HS-27A (cell line): ENCODE measurements at regions not wholly inside any gene's neighbourhood (a gene's known extent, or its start where the extent isn't known, plus 50 kb on each side); places are given as distances from the start of the nearest gene placed in this dataset.
"Not testable (repeated sequence)": the region's sequence is repeated elsewhere in the genome, so short reads cannot be mapped to it uniquely, and the experiment has no call there.

ENCODE experiments used
- DNase-seq: peaks from one replicate; pipeline ENCODE4 v3.0.0-alpha.2; 2012; ENCODE audit warnings: low read depth, missing footprints

DNA sequence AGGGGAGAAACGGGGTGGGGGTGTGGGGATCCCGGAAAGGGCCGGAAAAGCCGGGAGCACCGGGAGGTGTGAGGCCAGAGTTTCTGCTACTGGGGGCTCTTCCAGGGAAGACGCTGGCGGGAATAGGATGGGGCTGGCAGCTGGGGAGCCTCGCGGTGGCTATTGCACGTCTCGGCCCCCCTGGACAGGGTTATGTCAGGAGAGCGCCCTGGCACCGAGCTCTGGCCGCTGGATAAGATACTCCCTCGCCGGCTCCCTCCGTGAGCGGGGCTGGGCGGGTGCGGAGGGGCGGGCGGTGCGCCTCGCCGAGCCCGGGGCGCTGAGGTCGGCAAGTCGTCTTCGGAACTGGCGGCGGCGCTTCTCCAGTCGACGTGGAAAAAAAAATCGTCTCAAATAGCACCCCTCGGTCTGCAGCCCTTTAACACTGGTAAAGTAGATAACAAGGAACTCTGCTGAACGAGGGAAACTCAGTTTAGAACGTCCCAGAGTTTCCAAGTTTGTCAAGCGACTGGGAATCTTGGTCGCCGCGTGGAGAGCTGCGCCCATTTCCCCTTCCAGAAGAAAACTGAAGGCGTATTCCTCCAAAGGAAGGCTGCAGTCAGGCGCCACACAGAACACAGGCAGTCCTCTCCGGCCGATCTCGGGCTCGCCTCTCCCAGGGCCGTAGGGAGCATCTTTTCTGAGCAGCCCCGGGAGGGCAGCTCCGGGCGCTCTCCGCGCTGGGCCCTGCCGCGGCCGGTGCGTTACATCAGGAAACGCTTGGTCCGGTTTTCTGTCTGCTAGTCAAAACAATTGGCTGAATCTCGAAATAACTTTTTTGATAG is 115.1 kb downstream of the KCNRG start:
- no peak for DNase-seq

DNA sequence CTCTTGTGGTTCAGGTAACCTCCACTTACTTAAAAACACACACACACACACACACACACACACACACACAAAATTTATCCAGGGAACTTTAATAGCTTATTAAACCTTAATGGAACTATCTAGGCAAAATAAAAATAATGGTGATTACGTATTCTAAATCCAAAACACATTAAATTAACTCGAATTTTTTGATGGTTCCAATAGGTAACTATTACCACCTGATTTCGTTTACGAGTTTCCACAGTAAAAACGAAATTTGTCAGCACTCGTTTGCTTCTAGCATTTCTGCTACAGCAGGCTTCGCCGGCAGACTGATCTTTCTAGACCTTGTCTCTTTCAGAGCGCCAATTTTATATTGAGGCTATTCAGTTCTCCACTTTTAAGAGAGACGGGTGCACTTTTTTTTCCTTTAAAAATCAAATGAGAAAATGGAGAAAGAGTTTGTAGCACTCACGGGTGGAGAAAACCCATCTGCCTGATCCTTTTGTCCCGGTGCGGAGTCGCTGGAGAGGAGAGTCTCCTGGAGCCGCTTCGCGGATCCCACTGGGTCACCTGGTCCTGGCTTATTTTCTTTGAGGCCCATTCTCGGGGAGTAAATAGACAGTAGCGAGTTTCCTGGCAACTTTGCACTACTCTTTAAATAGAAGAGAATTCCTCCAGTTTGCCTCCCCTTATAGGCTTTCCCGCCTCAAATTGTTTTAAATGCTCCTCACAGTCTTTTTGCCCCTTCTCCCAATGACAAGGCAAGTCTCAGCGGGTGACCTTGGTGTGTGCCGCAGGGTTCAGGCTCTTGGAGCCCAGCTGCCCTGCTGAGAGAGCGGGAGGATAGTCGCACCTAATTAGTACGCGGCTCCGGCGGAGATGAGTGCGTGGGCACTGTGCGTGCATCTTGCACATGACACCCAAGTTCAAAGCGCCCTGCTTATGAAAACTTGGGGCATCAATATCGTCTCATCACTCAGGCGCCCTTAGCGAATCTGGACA is 117.0 kb downstream of the KCNRG start:
- DNase-seq = no peak

DNA sequence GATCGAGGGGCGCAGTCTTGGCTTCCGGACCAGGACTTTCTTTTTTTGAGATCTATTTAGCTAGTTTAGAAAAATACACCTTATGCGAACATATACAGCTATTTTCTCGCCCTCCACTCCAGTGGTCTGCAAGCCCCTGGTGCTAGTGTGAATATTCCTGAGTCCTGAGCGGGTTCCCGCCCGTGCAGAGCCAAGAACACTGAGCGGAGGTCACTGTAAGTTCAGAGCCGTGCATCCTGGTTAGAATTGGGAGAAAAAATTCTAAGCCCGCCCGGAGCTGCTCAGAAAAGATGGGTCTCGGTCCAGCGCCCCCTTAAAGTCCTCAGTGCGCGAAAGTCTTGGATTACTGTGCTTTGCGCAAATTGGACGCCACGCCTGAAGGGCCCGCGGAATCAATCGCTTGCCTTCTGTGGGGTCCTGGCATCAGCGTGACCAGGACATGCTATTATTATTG is 117.7 kb downstream of the KCNRG start:
- DNase-seq = no peak

DNA sequence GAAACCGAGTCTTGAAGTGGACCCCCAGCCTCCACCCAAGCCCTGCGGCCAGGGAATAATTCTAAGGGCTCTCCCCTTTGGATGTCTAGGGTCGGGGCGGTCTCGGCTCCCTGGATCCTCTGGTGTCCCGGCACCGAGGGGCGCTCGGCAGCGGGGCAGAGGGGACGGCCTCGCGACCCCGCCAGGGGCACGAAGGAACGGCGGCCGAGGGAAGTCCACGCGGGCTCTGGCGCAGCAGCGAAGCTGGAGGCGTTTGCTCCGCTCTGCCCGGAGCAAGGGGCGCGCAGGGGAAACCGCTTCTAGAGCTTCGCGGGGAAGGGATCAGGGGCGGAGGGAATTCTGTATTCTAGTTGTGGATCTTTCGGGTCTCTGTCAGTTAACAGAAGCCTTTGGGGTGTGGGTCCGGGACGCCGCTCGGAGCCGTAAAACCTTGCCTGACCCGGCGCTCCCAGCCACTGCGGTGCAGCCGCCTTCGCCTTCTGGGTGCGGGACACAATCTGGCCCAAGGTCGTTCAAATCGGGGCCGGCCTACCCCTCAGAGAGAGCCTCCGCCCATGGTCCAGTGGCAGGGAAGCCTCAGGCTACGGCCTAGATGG is 118.2 kb downstream of the KCNRG start:
- DNase-seq = no peak

DNA sequence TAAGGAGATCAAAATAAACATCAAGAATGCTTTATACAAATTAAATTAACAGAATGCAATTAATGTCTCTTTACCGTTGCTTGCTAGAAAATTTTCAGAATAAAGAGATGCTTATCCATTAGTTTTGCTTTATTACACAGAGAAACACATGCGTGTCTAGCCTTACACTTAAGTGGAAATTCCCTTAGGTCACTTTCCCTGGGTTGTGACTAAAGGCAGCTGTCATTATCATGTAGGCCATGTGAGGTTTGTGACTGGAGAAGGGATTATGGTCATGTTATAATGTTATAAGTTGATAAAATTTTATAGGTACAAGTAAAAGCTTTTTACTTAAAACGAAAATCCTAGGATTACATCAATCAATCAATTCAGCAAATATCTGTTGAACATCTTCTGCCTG is 121.0 kb downstream of the KCNRG start:
- no peak for DNase-seq

DNA sequence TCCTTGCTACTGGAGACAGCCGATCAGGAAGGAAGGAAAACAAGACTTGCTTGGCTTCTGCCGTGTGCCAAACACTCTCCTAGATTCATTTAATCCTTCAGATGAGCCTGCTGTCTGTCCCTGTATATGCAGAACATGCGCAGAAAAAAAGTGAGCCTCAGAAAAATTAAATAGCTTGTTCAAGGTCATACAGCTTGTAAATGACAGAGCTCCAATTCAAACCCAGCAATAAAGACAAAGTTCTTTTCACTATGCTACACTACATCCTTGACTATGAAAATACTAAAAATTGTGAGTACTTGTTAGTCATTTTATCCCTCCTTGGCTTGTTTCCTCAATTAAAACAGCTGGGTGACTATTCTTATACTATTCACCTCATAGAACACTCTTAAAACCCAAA is 121.4 kb downstream of the KCNRG start:
- no peak for DNase-seq

DNA sequence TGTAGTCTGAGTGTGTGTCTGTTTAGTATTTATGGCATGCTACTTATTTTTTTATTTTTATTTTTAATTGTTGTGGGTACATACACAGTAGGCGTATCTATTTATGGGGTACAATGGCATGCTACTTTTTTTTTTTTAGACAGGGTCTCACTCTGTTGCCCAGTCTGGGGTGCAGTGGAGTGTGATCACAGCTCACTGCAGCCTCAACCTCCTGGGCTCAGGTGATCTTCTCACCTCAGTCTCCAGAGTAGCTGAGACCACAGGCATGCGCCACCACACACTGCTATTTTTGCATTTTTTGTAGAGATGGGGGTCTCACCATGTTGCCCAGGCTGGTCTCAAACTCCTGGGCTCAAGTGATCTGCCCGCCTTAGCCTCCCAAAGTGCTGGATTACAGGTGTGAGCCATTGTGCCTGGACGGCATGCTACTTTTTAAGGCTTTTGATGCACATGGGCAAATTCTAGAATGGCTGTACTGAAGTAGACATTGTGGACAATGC is 124.2 kb downstream of the KCNRG start:
- DNase-seq = not testable (repeated sequence)

DNA sequence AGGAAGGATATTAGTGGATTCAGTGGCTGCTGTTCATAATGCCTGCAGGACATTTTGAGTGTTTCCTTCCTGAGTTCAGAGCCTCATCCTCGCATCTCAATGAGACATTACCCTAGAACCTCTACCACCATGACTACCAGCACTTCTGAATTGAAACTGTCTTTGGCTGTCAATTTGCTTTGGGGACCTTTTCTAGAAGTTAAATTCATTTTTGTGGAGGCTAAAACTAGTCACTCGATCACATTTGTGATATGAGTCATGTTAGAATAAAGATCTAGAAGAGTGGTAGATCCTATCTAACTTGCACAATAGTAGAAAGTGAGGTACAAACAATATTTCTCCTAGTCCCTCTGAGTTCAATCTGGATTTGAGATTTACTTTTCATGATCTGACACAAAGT is 124.9 kb downstream of the KCNRG start:
- no peak for DNase-seq

DNA sequence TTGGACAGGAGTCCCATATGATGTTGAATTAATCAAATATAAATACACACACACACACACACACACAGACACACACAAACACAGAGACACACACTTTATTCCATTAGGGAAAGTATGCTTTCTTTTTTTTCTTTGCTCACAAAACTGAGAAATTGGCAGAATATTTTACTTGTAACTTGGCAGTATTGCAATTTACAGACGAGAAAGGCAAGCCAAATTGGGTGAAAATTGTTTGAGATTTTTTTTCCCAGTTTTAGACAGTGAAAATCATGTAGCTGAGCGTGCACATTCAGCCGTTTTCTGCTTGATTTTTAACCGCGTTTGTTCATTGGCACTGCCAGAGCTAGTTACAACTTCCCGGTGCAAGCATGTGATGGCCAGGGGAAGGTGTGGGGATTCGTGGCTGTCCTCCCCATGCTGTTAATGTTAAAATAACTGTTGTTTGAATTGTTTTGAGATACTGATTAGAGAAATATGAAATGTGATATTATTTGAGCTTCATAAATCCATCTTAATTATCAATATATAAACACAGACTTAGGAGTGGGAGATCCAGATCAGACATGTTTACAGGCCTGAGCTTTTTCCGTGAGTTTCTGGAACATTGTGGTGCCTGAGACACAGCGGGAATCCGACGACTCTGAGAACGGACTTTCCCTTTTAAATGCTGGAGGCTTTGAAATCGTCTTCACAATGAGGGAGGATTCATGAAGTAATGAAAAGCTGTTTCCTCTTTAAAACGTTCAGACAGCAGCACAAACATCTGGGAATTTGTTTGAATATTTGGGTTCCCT is 125.5 kb downstream of the KCNRG start:
- DNase-seq = no peak

DNA sequence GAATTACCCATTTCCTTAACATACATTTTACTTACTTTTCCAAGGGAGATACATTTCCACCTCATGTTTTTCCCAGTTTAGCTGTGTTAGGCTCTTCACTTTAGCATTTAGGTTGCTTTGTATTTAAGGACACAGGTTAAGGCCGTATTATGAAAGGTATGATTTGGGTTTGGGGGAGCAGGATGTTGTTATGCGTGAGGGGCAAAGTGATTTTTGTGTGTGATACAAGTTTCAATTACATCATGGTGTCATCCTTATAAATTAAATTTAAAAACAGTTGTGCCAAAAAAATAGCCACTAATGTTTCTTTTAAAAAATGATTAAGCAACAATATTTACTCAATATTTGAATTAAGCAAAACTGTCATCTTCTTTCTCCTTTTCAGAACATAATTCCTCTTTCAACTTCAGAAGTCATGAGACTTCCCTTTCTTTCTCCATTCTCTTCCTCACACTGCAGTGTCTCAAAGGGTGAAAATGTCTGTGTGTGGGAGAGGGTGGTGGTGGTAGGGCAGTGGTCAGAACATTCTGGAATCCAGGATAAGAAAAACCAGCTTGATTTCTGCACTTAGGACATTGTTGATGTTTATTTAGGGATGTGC is 126.2 kb downstream of the KCNRG start:
- DNase-seq = no peak

DNA sequence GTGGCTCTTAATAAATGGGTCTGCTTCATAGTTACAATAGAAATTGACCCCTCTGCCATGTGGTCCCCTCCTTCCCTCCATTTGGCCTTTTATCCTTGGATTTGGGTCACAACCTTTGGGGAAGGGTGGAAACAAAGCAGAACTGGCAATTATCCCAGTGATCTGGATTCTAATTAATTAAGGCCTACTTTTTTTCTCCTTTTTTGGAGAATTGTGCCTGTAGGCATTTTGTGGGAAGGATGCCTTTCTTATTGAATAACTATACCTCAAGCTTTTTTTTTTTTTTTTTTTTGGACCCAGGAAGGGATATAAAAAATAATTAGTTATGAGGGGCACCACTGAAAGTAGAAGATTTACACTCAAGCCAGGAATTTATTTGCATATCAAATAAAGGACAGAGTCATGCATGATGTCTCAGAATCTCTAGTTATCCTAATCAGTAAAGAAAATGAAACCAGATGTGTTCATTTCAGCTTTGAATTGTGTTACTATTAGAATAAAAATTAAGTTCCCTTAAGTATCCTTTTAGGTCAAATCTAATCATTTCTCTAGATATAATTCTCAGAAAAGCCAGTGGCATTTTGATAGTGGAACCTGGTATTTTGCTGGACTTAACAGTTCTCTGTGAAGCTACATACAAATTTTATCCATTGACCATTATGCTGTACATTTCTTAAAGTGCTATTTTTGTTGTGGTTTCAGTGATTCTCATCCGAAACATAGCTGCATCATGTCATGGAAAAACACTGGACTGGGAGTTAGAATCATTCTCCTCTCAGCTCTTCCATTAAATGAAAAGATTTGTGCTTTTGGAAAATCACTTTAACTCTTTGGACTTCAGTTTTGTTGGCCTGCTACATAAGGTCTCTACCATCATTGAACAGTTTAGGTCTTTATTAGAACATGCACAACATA is 129.3 kb downstream of the KCNRG start:
- DNase-seq = no peak

DNA sequence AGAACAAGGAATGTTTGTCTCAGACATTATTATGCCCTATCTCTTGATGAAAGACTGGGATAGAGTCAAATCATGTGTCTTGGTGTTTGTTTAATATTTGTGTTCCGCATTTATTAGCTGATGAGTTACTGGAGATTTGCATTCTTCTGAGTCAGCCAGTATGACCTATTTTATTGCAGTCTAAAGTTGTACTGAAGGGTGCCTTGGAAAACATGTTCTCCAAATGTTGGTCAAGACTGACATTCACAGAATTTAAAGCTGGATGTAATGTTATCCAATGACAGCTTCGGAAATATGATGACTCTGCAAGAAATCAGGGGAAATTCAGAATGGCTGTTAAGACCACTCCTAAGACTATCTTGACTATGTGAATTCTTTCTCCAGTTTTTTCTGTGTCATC is 134.0 kb downstream of the KCNRG start:
- DNase-seq = no peak

DNA sequence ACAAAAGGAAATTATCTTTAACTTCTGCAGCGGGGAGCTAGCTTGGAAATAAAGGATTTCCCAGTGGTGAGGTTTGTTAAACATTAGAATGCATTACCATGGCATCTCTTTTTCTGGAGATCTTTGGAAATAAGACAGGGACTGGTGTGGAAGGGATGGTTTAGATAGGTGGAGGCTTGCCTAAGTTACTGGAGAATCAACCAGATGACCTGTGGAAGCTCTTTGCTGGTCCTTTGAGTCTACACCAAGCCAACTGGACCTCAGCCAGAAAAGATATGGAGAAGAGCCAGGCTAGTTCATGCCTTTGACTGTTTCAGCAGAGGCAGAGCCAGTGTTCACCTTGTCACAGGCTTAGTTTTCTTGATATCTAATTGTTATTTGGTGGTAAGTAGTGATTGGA is 134.7 kb downstream of the KCNRG start:
- no peak for DNase-seq

DNA sequence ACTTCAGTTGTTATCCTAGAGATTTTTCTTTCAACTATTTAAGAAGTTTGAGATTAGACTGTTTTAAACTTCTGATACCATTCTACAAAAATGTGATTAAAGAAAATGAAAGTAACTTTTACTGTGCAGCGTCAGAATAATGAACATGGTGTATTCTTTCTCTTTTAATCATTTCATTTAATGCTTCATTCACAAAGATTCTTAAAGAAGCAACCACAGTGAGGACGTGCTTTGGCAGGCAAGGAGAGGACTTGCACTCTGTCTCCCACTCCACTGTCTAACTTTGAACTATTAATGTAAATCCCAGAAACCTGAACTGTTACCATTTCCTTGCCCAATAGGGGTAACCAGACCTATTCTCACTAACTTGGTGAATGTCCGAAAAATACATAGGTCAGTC is 137.0 kb downstream of the KCNRG start:
- DNase-seq = no peak

DNA sequence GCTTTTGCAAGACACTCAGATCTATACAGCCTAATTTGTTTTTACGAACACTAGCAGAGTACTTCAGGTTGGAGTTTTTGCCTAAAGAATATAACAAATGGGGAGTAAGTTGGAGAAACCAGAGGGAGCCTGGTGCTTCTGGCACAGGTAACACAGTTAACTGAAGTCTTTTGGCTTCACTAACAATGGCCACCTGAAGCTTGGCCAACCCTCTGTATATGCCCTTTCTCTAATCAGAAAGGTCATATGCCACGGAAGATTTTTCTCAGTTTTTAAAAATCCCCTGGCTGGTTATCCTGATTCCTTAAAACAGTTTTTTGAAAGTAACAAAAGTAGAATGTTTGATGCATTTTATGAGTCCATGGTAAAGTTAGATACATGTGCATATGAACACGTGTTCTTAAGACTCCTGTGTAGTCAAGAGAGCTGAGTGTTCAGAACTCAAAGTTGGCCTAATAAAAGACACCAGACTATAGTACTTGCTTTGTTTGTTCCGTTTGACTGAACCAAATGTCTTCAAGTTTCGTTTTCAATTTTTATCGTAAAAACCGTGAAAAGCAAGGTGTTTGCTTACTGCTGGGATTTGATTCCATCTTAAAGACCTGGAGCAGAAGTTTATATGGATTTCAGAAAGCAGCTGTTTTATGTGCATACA is 137.5 kb downstream of the KCNRG start:
- DNase-seq = no peak

DNA sequence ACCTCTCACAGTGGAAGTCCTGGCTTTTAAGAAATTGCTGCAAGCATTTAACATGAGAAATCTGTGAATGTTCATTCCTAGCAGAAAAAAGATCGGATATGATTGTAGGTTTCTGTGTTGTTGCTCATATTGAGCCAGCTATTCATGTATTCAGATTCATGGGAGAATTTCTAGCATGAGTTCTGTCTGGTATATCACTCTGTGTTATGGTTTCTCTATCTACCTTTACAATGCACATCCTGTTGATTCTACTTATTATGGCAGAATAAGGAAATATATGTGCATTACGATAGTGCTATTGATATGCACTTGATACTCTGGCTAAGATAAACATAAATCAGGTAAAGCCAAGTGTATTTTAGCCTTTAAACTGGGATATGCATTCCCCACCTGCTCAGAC is 138.2 kb downstream of the KCNRG start:
- no peak for DNase-seq

DNA sequence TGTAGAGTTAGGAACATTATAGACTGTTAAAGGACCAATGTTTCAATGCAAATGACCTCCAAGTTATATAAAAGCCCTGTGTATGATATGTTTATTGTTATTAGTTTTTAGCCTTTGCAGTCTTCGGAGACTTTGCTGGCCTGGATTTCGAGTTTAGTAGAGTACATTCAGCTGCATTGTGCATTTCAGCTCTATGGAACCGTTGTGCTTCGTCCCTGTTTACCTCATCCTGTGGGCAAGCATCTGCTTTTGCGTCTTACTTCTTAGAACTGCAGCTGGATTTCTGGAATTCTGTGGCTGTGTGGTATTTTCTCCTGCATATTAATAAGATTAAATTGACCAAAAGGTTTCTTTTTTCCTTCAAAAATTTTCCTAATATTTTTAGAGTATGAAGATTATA is 138.6 kb downstream of the KCNRG start:
- no peak for DNase-seq

DNA sequence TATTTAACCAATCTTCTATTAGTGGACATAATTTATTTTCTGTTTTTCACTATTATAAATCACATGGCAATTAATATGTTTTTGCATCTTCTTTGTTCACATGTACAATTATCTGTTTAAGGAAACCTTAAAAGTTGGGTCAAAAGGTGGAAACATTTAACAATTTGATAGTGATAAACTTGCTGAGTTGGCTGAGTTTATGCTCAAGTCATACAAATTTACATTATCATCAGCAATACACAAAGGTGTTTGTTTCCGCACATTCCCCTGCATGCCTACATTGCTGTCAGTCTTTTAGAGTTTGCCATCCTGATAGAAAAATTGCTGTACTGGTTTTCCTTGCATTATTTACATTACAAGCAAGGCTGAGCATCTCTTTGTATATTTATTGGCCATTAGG is 139.5 kb downstream of the KCNRG start:
- no peak for DNase-seq

DNA sequence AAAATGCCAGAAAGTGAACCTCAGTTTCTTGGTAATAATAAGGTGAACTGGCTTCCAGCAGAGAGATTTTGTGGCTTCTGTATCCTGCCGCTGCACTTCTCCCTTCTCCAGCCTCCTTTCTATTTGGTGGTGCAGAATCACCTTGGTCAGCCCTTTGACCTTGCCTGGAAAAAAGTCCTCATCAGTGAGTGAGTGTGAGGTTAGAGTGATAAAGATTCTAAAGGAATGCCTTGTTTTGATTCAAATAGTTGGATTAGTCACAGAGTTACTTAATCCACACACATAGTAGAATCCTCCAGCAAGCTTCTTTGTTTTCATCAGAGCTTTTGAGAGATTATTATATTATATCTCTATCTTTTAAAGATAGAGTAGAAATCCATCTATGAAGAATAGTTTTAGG is 140.9 kb downstream of the KCNRG start:
- no peak for DNase-seq
